ENCODE measurements at regions not wholly inside any gene's neighbourhood (a gene's known extent, or its start where the extent isn't known, plus 50 kb on each side); places are given as distances from the start of the nearest gene placed in this dataset.
"Not testable (repeated sequence)": the region's sequence is repeated elsewhere in the genome, so short reads cannot be mapped to it uniquely, and the experiment has no call there.

GRCh38 chr10:22129612-22130011, 88.2 kb downstream of the EBLN1 start:
- TF ChIP-seq, protein P1, sequence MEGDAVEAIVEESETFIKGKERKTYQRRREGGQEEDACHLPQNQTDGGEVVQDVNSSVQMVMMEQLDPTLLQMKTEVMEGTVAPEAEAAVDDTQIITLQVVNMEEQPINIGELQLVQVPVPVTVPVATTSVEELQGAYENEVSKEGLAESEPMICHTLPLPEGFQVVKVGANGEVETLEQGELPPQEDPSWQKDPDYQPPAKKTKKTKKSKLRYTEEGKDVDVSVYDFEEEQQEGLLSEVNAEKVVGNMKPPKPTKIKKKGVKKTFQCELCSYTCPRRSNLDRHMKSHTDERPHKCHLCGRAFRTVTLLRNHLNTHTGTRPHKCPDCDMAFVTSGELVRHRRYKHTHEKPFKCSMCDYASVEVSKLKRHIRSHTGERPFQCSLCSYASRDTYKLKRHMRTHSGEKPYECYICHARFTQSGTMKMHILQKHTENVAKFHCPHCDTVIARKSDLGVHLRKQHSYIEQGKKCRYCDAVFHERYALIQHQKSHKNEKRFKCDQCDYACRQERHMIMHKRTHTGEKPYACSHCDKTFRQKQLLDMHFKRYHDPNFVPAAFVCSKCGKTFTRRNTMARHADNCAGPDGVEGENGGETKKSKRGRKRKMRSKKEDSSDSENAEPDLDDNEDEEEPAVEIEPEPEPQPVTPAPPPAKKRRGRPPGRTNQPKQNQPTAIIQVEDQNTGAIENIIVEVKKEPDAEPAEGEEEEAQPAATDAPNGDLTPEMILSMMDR (IDR thresholded peaks at IDR 0.05; ENCODE audit: borderline replicate concordance, extremely low read depth, low read length, poor library complexity, severe bottlenecking): not testable (repeated sequence)
- TF ChIP-seq EZH2 (IDR thresholded peaks at IDR 0.05; ENCODE audit: borderline replicate concordance, low read depth, low read length, severe bottlenecking): not testable (repeated sequence)
